Spinal cord (tissue), 9 donors: ENCODE measurements at regions not wholly inside any gene's neighbourhood (a gene's known extent, or its start where the extent isn't known, plus 50 kb on each side); places are given as distances from the start of the nearest gene placed in this dataset.

ENCODE experiments used
- DNase-seq, 6 donors: peaks; one replicate each; pipeline versions ENCODE4 v3.0.0 to v3.0.0-alpha.2; 2013 to 2015; ENCODE audit warnings: low spot score in 6 of 6, low read depth in 4 of 6
- H3K27ac ChIP-seq: one replicate; pipeline ENCODE4 v1.5.1; 2013; ENCODE audit warnings: low read depth, low read length, control low read depth
- H3K27me3 ChIP-seq: one replicate; pipeline ENCODE4 v1.6.1; 2013; ENCODE audit warnings: low read length; ENCODE audit not compliant: control insufficient read depth, insufficient read depth
- H3K36me3 ChIP-seq: one replicate; pipeline ENCODE4 v1.6.1; 2013; ENCODE audit warnings: low read length; ENCODE audit not compliant: control insufficient read depth, insufficient read depth
- H3K4me1 ChIP-seq: one replicate; pipeline ENCODE4 v1.6.1; 2013; ENCODE audit warnings: low read length; ENCODE audit not compliant: control insufficient read depth, insufficient read depth
- H3K4me3 ChIP-seq: one replicate; pipeline ENCODE4 v1.5.1; 2013; ENCODE audit warnings: low read depth, low read length, control low read depth
- H3K9me3 ChIP-seq: one replicate; pipeline ENCODE4 v1.6.1; 2013; ENCODE audit warnings: low read length; ENCODE audit not compliant: control insufficient read depth, insufficient read depth
- WGBS: methylation state at CpG from one replicate; pipeline ENCODE4 v1.1.5; 2013; ENCODE audit warnings: missing lambda C conversion rate; ENCODE audit not compliant: insufficient coverage; 5-methylcytosine and 5-hydroxymethylcytosine counted together
- donor health status: healthy.

DNA sequence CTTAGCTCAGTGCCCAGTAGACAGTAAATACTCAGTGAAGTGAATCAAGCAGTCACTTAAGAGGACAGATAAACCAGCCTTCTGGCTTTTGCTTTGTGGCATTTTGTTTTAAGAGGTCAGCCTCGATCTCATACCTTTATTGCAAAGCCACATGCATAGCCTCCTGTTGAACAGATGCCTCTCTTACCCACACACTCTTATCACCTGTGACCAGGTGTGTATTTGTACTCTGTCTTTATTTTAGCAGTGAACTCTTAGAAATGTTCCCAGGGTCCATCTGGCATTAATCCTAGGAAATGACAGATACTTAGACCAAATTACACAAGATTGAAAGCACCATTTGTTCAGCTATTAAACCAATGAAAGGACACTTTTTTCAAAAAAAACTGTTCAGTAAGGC lies 1426.5 kb downstream of the CDH11 start:
- Histone ChIP-seq H3K27me3 (no peaks in the 10 kb centered on the region), H3K4me3 (no peak overlapping the region), H3K9me3 (no peaks in the 10 kb centered on the region), H3K27ac (no peak overlapping the region), H3K4me1 (no peaks in the 10 kb centered on the region), H3K36me3 (no peaks in the 10 kb centered on the region)
- WGBS, result no CpG with 5 or more reads among the region's 1 CpG
- DNase-seq, result peak in 1 of 6 donors; percentile 15

DNA sequence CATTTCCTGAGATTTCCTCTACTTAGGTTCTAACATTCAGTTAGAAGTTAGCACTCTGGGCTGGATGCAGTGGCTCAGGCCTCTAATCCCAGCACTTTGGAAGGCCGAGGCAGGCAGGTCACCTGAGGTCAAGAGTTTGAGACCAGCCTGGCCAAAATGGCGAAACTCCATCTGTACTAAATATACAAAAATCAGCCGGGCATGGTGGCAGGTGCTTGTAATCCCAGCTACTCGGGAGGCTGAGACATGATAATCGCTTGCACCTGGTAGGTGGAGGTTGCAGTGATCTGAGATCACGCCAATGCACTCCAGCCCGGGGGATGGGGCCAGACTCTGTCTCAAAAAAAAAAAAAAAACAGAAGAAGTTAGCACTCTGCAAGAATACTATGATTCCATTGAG lies 1430.9 kb downstream of the CDH11 start:
- 88% methylated on average over 1 of the region's 7 CpGs for WGBS
- Histone ChIP-seq H3K4me1 (no peaks in the 10 kb centered on the region), H3K27me3 (no peaks in the 10 kb centered on the region), H3K36me3 (no peaks in the 10 kb centered on the region), H3K27ac (no peak overlapping the region), H3K9me3 (no peaks in the 10 kb centered on the region), H3K4me3 (no peak overlapping the region)
- DNase-seq, result no peak

DNA sequence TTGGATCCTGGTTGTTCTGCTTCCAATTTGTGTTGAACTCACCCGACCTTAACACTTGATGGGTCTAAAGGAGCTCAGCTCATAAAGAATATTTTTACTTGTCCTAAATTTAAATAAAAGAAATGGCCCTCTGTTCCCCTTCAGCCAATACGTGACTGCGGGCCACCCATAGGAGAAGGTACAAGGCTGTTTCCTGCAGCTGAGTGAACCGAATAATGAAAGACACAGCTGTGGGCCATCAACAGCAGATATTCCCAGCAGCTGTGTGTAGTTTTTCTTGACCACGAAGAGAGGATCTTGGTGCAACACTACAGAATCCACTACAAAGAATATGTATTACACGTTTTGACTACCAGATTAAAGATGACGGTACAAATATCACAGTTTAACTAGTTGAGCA lies 1431.6 kb downstream of the CDH11 start:
- H3K4me1 ChIP-seq, result no peaks in the 10 kb centered on the region
- WGBS, result no CpG with 5 or more reads among the region's 7 CpGs
- H3K9me3 ChIP-seq, result no peaks in the 10 kb centered on the region
- H3K27me3 ChIP-seq, result no peaks in the 10 kb centered on the region
- H3K4me3 ChIP-seq, result no peak overlapping the region
- H3K27ac ChIP-seq, result no peak overlapping the region
- no peak for DNase-seq
- no peaks in the 10 kb centered on the region for H3K36me3 ChIP-seq

DNA sequence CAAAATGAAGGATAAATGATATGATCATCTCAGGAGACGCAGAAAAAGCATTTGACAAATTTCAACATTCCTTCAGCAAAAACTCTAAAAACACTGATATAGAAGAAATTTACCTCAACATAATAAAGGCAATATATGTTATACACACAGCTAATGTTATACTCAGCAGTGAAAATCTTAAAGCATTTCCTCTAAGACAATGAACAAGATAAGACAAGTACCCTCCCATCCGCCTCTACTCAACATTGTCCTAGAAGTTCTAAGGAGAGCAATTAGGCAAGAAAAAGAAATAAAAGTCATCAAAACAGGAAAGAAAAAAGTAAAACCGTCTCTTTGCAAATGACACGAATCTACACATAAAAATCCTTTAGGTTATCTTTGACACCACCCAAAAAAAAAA lies 1432.8 kb downstream of the CDH11 start:
- no peaks in the 10 kb centered on the region for H3K27me3 ChIP-seq
- no peak overlapping the region for H3K4me3 ChIP-seq
- H3K4me1 ChIP-seq, result no peaks in the 10 kb centered on the region
- no peaks in the 10 kb centered on the region for H3K9me3 ChIP-seq
- no CpG with 5 or more reads among the region's 4 CpGs for WGBS
- H3K36me3 ChIP-seq, result no peaks in the 10 kb centered on the region
- no peak overlapping the region for H3K27ac ChIP-seq
- DNase-seq, result no peak

DNA sequence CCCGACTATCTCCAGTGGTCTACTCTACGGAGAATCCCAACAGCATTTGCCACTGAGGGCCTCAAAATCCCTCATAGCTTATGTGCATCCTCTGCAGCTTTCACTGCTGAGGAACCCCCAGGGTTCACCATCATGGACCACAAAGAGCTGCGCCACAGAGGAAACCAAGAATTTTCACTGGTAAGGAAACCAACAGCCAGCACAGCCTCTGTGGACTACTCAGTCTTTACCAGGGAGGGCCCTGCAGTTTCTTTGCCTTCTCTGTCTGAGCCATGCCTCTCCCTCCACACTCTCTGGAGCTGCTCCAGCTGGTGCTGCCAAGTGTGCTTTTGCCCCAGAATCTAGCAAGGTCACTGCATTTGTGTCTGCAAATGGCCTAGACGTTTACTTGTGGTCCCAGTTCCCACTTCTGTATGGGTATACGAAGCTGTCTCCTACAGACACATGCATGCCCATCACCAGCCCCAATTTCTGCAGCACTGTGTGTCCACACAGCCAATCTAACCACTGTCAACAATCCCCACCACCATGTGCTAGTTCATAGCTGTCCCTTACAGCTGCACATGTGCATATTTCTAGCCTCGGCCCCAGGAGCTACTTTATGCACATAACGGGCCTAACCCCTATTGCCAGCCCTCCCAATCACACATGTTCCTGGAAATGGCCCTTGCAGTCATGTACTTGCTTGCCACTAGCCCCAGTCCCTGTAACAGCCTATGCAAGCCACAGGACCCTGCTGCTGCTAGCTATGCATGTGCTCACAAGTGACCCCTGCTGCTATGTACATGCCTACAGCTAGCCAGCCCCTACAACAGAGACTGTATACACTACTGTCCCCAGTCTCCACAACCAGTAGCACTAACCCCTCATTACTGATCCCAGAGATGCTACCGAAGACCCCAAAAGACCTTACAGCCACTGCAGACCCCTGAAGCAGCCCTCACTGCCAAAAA lies 1437.4 kb downstream of the CDH11 start:
- no peaks in the 10 kb centered on the region for H3K27me3 ChIP-seq
- WGBS, result 78% methylated on average over 8 of the region's 8 CpGs

DNA sequence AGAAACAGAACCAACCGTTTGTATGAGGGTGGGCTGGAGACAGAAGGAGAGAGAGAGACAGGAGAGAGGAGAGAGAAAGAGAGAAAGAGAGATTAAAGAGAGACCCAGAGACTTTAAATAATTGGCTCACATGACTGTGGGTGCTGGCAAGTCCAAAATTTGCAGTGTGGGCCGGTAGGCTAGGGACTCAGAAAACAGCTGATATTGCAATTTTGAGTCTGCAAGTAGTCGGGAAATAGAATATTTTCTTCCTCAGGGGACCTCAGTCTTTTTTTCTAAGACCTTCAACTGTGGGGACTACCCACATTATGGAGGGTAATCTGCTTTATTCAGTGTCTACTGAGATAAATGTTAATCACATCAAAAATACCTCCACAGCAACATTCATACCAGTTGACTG lies 1439.0 kb downstream of the CDH11 start:
- no peak for DNase-seq
- Histone ChIP-seq H3K9me3 (no peaks in the 10 kb centered on the region), H3K4me1 (no peaks in the 10 kb centered on the region), H3K27ac (no peak overlapping the region), H3K4me3 (no peak overlapping the region), H3K36me3 (no peaks in the 10 kb centered on the region), H3K27me3 (no peaks in the 10 kb centered on the region)
- WGBS, result 77% methylated on average over 1 of the region's 3 CpGs

More for the DNA sequence above, 1437.4 kb downstream of the CDH11 start:
- H3K4me1 ChIP-seq, result no peaks in the 10 kb centered on the region
- no peaks in the 10 kb centered on the region for H3K9me3 ChIP-seq
- H3K27ac ChIP-seq, result no peak overlapping the region
- no peak overlapping the region for H3K4me3 ChIP-seq
- H3K36me3 ChIP-seq, result no peaks in the 10 kb centered on the region
- no peak for DNase-seq

- Histone ChIP-seq H3K36me3 (no peaks in the 10 kb centered on the region), H3K4me3 (no peak overlapping the region), H3K4me1 (no peaks in the 10 kb centered on the region), H3K27me3 (no peaks in the 10 kb centered on the region), H3K9me3 (no peaks in the 10 kb centered on the region), H3K27ac (no peak overlapping the region)
- DNase-seq, result no peak
- WGBS, result no CpG with 5 or more reads among the region's 2 CpGs
Measured at GRCh38 chr16:63672493-63672892, 1449.4 kb downstream of the CDH11 start.

- Histone ChIP-seq H3K36me3 (no peaks in the 10 kb centered on the region), H3K4me3 (no peak overlapping the region), H3K4me1 (no peaks in the 10 kb centered on the region), H3K9me3 (no peaks in the 10 kb centered on the region), H3K27ac (no peak overlapping the region), H3K27me3 (no peaks in the 10 kb centered on the region)
- DNase-seq, result no peak
- WGBS, result no CpG with 5 or more reads among the region's 1 CpG
Measured at GRCh38 chr16:63663155-63663554, 1458.7 kb downstream of the CDH11 start.

DNA sequence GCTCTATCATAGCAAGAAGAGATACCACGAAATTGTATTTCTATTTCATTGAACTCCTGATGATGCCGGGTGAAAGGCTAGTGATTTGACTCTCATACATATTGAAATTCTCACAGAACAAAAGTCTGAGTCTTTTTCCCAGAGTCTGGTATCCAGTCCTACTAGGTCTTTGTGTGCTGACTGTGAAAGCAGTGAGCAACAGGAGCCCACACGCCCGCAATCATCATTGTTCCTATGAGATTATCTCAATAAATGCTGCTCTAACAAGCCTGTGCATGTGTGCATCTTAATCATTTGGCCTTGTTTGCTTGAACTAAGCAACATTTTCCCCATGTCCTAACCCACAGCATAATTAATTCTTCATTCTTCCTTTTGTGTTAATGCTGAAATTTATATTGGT lies 1466.0 kb downstream of the CDH11 start:
- Histone ChIP-seq H3K4me3 (no peak overlapping the region), H3K27me3 (no peaks in the 10 kb centered on the region), H3K9me3 (no peaks in the 10 kb centered on the region), H3K36me3 (no peaks in the 10 kb centered on the region), H3K4me1 (no peaks in the 10 kb centered on the region), H3K27ac (no peak overlapping the region)
- DNase-seq, result no peak
- WGBS, result no CpG with 5 or more reads among the region's 4 CpGs
